ENCODE measurements at regions not wholly inside any gene's neighbourhood (a gene's known extent, or its start where the extent isn't known, plus 50 kb on each side); places are given as distances from the start of the nearest gene placed in this dataset.

DNA sequence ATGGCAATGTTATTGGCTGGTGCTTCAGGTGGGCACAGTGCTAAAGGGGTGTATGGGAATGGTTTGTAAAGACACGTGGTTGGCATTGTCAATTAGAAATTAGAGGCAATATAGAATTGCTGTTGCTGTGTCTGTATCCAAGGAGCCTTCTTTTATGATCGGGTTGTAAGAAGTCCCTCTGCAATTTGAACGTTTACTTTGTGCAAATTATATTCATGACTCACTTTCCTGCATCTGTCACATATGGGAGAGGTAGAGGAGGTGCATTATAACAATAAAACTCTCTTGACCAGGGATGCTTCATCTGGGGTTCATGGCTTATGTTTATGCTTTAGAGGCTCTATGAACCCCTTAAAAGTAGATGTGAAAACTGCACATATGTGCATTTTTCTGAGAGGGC is 130.4 kb upstream of the DNAH14 start:
- Histone ChIP-seq H4K20me1 (ENCODE audit: insufficient read depth, low read length) (no peaks in the 10 kb centered on the region), H3K4me3 (replicated peaks in 1 of 3; ENCODE audit: low read depth in 2 of 3, low read length in 3 of 3) (no peak overlapping the region), H3K27ac (ENCODE audit: low read depth in 1 of 2, low read length in 2 of 2) (no peak overlapping the region), H3K4me2 (replicated peaks; ENCODE audit: extremely low read depth, low read length, poor library complexity, severe bottlenecking) (no peak overlapping the region), H3K9me3 (replicated peaks in 1 of 2; ENCODE audit: control insufficient read depth in 1 of 2, insufficient read depth in 1 of 2, low read length in 2 of 2) (peaks cover 0 to 10% of the 10 kb centered on the region in 2 donors), H3K27me3 (ENCODE audit: control insufficient read depth in 2 of 2, insufficient read depth in 2 of 2, low read length in 2 of 2) (no peaks in the 10 kb centered on the region), H3K36me3 (replicated peaks in 1 of 2; ENCODE audit: control insufficient read depth in 1 of 2, insufficient read depth in 2 of 2, low read length in 2 of 2) (no peaks in the 10 kb centered on the region), H3K4me1 (ENCODE audit: control insufficient read depth in 1 of 2, insufficient read depth in 2 of 2, low read length in 2 of 2) (no peaks in the 10 kb centered on the region), H3K79me2 (ENCODE audit: insufficient read depth, low read length) (no peaks in the 10 kb centered on the region), H3K9ac (ENCODE audit: insufficient read depth, low read length, poor library complexity, severe bottlenecking) (no peak overlapping the region), H2AFZ (ENCODE audit: insufficient read depth, low read depth, low read length, poor library complexity, severe bottlenecking) (no peak overlapping the region)
- no peaks in the 10 kb centered on the region for H3K36me3 Mint-ChIP-seq
- H3K4me3 Mint-ChIP-seq = no peak overlapping the region
- H3K9me3 Mint-ChIP-seq = peaks cover 6 to 17% (median 10%) of the 10 kb centered on the region in 7 donors
- intact Hi-C loops (cut with micrococcal nuclease) = no loop called here
- H3K27me3 Mint-ChIP-seq (ENCODE audit: low read depth in 3 of 3) = peaks cover 1 to 4% (median 2%) of the 10 kb centered on the region in 3 donors
- WGBS (ENCODE audit: insufficient coverage) = no CpG with 5 or more reads among the region's 3 CpGs
- no peaks in the 10 kb centered on the region for H3K4me1 Mint-ChIP-seq
- TF ChIP-seq, protein P1, sequence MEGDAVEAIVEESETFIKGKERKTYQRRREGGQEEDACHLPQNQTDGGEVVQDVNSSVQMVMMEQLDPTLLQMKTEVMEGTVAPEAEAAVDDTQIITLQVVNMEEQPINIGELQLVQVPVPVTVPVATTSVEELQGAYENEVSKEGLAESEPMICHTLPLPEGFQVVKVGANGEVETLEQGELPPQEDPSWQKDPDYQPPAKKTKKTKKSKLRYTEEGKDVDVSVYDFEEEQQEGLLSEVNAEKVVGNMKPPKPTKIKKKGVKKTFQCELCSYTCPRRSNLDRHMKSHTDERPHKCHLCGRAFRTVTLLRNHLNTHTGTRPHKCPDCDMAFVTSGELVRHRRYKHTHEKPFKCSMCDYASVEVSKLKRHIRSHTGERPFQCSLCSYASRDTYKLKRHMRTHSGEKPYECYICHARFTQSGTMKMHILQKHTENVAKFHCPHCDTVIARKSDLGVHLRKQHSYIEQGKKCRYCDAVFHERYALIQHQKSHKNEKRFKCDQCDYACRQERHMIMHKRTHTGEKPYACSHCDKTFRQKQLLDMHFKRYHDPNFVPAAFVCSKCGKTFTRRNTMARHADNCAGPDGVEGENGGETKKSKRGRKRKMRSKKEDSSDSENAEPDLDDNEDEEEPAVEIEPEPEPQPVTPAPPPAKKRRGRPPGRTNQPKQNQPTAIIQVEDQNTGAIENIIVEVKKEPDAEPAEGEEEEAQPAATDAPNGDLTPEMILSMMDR (IDR thresholded peaks at IDR 0.05) = no peak
- DNase-seq = no peak
- no peak overlapping the region for H3K27ac Mint-ChIP-seq

- no peak overlapping the region for H3K9ac ChIP-seq (ENCODE audit: insufficient read depth, low read length, poor library complexity, severe bottlenecking)
- 96% methylated on average over 8 of the region's 8 CpGs for WGBS (ENCODE audit: insufficient coverage)
Observed at GRCh38 chr1:224800486-224801119, 128.9 kb upstream of the DNAH14 start.

More at GRCh38 chr1:224800486-224801119, 128.9 kb upstream of the DNAH14 start:
- Mint-ChIP-seq H3K4me3 (no peak overlapping the region), H3K4me1 (no peaks in the 10 kb centered on the region), H3K9me3 (peaks cover 3 to 15% (median 8%) of the 10 kb centered on the region in 7 donors), H3K27ac (no peak overlapping the region), H3K36me3 (no peaks in the 10 kb centered on the region), H3K27me3 (ENCODE audit: low read depth in 3 of 3) (peaks cover 1 to 5% (median 2%) of the 10 kb centered on the region in 3 donors)
- peaks cover 0 to 7% of the 10 kb centered on the region in 2 donors for H3K9me3 ChIP-seq (replicated peaks in 1 of 2; ENCODE audit: control insufficient read depth in 1 of 2, insufficient read depth in 1 of 2, low read length in 2 of 2)
- intact Hi-C loops (cut with micrococcal nuclease) = no loop called here
- no peaks in the 10 kb centered on the region for H3K4me1 ChIP-seq (ENCODE audit: control insufficient read depth in 1 of 2, insufficient read depth in 2 of 2, low read length in 2 of 2)
- H3K4me3 ChIP-seq (replicated peaks in 1 of 3; ENCODE audit: low read depth in 2 of 3, low read length in 3 of 3) = no peak overlapping the region
- TF ChIP-seq, protein P1 (IDR thresholded peaks at IDR 0.05) = no peak
- no peaks in the 10 kb centered on the region for H3K36me3 ChIP-seq (replicated peaks in 1 of 2; ENCODE audit: control insufficient read depth in 1 of 2, insufficient read depth in 2 of 2, low read length in 2 of 2)
- H3K4me2 ChIP-seq (replicated peaks; ENCODE audit: extremely low read depth, low read length, poor library complexity, severe bottlenecking) = no peak overlapping the region
- H4K20me1 ChIP-seq (ENCODE audit: insufficient read depth, low read length) = no peaks in the 10 kb centered on the region
- no peak for DNase-seq
- H2AFZ ChIP-seq (ENCODE audit: insufficient read depth, low read depth, low read length, poor library complexity, severe bottlenecking) = no peak overlapping the region
- H3K79me2 ChIP-seq (ENCODE audit: insufficient read depth, low read length) = no peaks in the 10 kb centered on the region
- H3K27me3 ChIP-seq (ENCODE audit: control insufficient read depth in 2 of 2, insufficient read depth in 2 of 2, low read length in 2 of 2) = no peaks in the 10 kb centered on the region
- no peak overlapping the region for H3K27ac ChIP-seq (ENCODE audit: low read depth in 1 of 2, low read length in 2 of 2)

Data from CD14-positive monocyte (primary cell).